SH-SY5Y (cell line): ENCODE measurements at regions not wholly inside any gene's neighbourhood (a gene's known extent, or its start where the extent isn't known, plus 50 kb on each side); places are given as distances from the start of the nearest gene placed in this dataset.

Experiments used
- GATA2 ChIP-seq: IDR thresholded peaks from 2 replicates; pipeline ENCODE4 v1.6.1; 2011; ENCODE audit warnings: mild to moderate bottlenecking, low read depth, low read length
- GATA3 ChIP-seq: IDR thresholded peaks from 2 replicates; pipeline ENCODE4 v1.6.1; 2011; ENCODE audit warnings: low read depth, mild to moderate bottlenecking, low read length, moderate library complexity

DNA sequence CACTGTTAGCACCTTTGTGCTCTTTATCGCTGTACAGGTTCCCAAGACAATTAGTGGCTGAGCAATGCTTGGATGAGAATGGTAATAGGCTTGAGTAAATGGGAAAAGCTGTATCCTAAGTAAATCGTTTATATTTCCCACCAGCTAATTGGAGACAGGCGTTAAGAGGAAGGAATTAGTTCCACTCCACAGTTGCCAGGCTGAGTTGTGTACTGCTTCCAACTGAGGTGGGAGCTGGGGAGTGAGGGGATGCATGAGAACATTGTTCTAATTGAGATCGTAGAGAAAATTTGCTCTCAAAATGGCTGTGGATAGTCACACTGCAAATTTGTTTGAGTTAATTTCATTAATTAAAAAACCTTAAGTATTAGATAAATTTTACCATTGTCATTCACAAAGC lies 285.0 kb upstream of the ADAMTSL1 start:
- TF ChIP-seq GATA2 = no peak
- no peak for TF ChIP-seq GATA3
